SU-DHL-6 (cell line): ENCODE measurements at regions not wholly inside any gene's neighbourhood (a gene's known extent, or its start where the extent isn't known, plus 50 kb on each side); places are given as distances from the start of the nearest gene placed in this dataset.

ENCODE experiments used
- EZH2phosphoT487 ChIP-seq: fragments of 200-600 bp; sonication (generic), shearing (Covaris generic); conservative IDR thresholded peaks from 2 replicates; pipeline ENCODE4 v1.6.1; 2018; ENCODE audit warnings: mild to moderate bottlenecking, antibody characterized with exemption, low read length, moderate library complexity, mixed read lengths
- TF ChIP-seq, protein P1 (sequence below): fragments of 200-600 bp; sonication (generic); IDR thresholded peaks from one replicate; pipeline ENCODE4 v1.5.1; 2017; ENCODE audit warnings: antibody characterized with exemption, mild to moderate bottlenecking, low read length, moderate library complexity; ENCODE audit not compliant: insufficient read depth, poor library complexity, severe bottlenecking

DNA sequence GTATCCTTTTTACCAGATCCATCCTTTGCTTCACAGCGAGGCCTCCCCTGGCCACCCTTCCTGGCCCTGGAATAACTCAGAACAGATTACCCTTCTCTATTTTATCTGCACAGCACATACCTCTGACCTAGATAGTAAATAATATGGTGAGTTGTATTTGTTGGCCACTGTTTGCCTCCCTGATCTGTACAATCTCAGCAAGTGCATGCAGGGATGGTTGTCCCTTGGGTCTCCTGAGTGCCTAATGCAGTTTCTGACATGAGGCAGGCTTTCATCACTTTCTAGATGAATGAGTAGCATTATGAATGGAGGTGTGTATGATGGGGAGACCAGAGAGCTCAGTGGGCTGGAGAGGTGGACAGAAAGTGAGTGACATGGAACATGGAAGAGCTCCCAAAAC is 525.1 kb upstream of the IGFBP3 start:
- no peak for TF ChIP-seq EZH2phosphoT487
- TF ChIP-seq, protein P1, sequence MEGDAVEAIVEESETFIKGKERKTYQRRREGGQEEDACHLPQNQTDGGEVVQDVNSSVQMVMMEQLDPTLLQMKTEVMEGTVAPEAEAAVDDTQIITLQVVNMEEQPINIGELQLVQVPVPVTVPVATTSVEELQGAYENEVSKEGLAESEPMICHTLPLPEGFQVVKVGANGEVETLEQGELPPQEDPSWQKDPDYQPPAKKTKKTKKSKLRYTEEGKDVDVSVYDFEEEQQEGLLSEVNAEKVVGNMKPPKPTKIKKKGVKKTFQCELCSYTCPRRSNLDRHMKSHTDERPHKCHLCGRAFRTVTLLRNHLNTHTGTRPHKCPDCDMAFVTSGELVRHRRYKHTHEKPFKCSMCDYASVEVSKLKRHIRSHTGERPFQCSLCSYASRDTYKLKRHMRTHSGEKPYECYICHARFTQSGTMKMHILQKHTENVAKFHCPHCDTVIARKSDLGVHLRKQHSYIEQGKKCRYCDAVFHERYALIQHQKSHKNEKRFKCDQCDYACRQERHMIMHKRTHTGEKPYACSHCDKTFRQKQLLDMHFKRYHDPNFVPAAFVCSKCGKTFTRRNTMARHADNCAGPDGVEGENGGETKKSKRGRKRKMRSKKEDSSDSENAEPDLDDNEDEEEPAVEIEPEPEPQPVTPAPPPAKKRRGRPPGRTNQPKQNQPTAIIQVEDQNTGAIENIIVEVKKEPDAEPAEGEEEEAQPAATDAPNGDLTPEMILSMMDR, result no peak
